GM19468 (cell line): ENCODE measurements at regions not wholly inside any gene's neighbourhood (a gene's known extent, or its start where the extent isn't known, plus 50 kb on each side); places are given as distances from the start of the nearest gene placed in this dataset.
"Not testable (repeated sequence)": the region's sequence is repeated elsewhere in the genome, so short reads cannot be mapped to it uniquely, and the experiment has no call there.

Source experiments
- ATAC-seq: cut with Tn5 transposase; IDR thresholded peaks from one replicate; pipeline ENCODE4 v1.9.1; 2021; ENCODE audit warnings: mild to moderate bottlenecking, moderate library complexity, moderate number of reproducible peaks; ENCODE audit not compliant: unreplicated experiment; ENCODE audit errors: extremely low read depth

DNA sequence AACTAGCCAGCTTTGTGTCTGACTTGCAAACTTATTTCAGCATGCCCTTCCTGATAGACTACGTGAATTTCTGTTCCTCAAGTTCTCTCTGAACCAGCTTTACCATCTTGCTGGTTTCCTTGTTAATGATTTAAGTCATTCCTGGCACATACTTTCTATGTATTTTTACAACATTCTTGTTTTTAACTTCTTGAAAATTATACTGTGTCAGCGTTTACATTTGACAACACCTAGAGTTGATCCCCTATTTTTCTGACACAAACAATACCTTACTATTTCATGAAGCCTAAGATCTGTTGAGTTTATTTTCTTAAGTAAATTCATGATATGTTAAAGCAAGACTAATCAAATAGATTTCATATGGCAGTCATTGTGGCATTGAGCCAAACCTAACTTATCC lies 686.3 kb downstream of the XPNPEP1 start:
- ATAC-seq, result no peak

- ATAC-seq, result not testable (repeated sequence)
Observed at GRCh38 chr10:109223533-109223932, 699.8 kb downstream of the XPNPEP1 start.

DNA sequence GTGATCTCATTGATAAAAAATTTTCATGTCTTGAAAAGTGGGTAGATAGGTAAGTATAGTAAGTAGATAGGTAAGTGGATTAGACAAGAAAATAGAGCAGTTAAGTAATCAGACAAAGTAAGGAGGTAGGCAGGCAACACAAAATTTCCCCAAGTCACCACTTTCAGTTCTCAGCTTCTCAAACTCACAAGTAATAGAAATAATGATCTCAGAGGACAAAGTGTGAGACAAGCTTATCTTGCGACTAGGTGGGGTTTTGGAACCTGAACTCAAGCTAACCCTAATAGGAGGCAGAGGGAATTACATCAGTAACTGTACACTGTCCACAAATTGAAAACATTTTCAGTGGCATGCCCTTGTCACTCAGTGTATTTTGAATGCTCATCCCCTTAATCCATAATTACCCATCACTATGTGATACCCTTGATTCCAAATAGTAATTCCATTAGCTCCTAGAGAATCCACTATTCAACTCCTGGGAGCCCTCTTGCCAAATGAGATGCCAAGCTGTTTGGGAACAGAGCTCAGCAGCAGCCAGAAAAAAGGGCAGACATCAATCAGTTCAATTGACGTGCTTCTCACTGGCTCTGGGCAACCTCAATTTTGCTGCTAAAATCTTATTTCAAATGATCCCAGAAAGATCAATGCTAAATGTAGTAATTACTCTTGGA lies 703.2 kb downstream of the XPNPEP1 start:
- ATAC-seq, result no peak

DNA sequence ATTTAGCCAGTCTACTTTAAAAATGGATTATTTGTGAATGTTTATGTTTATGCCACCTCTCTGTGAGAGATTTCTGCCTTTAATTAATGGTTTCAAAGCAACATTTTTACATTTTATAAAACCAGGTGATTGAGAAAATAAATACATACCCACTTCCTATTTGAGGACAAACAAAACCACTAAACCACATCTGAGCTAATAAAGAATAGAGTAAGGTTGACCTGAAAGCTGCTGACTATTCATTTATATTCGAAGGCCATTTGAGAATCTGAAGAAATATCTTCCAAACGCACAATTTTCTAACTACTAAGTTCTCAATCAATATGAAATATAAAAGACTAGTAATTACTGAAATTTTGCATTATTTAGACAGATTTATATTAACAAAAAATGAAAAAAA lies 705.1 kb downstream of the XPNPEP1 start:
- no peak for ATAC-seq

DNA sequence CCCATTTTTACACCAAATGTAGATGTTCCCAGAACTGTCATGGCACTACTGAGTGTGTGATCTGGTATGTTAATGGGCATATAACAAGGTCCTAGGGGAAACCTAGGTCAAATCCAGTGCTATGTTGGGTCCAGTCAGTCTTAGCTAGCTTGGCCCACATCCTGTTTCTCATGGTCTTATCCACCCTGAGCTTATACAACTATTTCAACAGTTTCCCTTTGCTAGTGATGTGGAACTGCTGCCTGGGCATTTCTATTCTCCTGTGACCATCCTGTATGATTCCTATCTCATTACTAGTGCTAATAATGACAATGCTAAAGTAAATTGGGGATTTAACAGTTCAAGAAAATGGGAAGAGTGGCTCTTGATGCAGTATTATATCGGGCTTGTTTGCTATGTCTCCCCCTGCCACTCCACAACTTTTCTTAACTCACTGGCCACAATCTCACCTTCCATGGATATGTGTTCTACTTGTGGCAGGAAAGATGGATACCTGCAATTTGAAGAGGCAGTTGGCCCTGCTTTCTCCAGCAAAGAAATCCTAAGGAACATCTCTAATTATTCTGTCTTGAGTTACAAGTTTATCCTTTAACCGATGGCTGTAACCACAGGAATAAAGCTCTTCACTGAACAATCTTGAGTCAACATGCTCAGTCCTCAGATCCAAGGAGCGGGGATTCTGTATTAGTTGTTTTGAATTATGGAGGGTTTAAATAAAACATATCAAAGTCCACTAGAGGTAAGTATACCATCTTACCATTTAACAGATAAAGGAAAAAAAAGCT lies 707.8 kb downstream of the XPNPEP1 start:
- no peak for ATAC-seq

GRCh38 chr10:109214891-109215290 lies 708.4 kb downstream of the XPNPEP1 start:
- not testable (repeated sequence) for ATAC-seq

GRCh38 chr10:109207361-109207760 lies 716.0 kb downstream of the XPNPEP1 start:
- no peak for ATAC-seq

DNA sequence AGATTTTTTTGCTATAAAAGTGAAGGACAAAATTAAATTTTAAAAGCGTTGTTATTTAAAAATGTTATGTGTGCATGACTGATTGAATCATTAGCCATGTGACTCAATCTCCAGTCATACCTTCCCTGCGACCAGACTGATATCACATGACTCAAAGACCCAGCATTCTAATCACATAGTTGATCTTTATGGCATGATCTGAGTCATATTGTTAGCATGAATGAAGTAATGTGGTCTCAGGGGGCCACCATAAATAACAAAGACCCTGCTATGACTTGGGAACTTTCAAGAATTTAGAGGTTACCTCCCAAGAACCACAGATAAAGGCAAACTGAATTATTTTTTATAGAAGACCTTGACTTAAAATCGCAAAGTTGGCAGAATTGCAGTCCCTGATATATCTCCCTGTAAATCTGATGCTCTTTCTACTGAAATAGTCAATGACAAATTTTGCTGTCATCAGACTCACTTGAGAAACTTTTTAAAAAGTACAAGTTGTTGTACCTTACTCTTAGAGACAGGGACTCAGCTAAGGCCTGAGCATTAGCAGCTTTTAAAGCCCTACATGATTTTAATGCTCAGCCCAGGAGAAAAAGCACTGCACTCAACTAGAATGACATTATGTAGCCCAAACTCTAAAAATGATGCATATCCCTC lies 717.3 kb downstream of the XPNPEP1 start:
- no peak for ATAC-seq

GRCh38 chr10:109203646-109204353 lies 719.5 kb downstream of the XPNPEP1 start:
- no peak for ATAC-seq

DNA sequence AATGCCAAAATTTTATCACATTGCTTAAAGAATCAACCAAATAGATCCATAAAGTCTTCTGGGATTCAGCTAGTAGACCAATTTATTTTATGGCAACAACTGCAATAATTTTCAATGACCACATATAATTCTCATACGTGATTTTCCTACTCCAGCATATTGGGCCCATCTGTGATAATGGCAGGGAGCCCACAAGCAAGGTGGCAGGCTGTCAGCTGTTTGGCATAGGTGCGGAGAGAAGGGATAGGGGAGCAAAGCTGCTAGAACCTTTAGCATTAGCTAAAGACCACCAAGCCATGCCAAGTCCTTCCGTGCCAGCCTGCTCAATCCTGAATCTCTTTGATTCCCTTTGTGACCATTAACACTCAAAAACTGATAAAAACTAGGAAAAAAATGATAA lies 721.2 kb downstream of the XPNPEP1 start:
- ATAC-seq, result no peak

GRCh38 chr10:109200646-109201045 lies 722.7 kb downstream of the XPNPEP1 start:
- no peak for ATAC-seq

DNA sequence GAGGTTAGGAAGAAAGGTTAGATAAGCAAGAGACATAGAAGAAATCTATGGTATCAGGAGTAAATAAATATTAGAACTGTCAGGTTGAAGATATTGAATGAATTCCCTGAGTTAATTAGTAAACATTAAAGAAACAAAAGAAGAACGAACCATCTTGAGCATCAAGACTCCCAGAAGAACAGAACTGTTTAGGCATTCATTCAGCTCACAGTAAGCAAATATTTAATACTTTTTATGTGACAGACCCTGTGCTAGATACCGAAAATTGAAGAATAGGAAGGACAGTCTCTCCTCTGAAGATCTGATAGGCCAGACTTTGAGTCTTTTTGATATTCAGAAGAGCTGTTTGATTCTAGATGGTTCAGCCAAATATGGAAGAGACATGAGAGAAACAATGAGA lies 731.5 kb downstream of the XPNPEP1 start:
- no peak for ATAC-seq

- no peak for ATAC-seq
Observed at GRCh38 chr10:109191341-109191740, 732.0 kb downstream of the XPNPEP1 start.

- ATAC-seq, result no peak
Observed at GRCh38 chr10:109187677-109188076, 735.6 kb downstream of the XPNPEP1 start.

GRCh38 chr10:109183366-109183765 lies 739.9 kb downstream of the XPNPEP1 start:
- ATAC-seq, result no peak

DNA sequence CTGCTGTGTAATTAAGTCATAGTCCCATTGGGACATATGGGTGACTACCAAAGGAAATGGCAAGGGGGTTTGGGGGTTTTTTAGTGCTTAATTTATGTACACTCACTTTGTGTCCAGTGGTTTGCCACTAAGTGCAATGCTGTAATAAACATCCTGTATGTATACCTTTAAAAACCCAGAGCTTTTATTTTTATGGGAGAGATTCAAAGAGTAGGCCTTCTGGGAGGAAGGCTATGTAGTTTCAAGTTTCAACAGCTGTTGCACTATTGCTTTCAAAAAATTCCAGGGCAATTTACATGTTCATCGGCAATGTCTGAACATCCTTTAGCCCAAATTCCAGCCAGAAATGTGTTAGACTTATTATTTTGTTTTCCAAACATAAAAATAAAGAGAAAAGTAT lies 744.7 kb downstream of the XPNPEP1 start:
- no peak for ATAC-seq

DNA sequence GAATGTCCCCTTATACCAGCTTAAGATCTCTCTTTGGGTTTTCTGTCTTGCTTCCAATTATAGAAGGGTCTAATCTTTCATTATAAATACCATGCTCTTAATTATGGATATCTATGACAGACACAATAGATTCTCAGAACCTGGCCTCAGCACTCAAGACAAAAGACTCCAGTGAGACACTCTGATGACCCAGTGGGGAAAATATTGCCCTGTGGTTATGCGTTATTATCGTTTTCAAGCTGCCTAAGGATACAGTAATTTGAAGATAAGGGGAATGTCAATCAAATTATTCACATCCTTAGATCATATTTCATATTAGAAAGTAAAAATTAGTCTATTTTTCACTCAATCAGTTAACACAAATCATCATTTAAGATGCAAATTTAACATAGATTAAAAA lies 748.8 kb downstream of the XPNPEP1 start:
- no peak for ATAC-seq

GRCh38 chr10:109173937-109174336 lies 749.4 kb downstream of the XPNPEP1 start:
- ATAC-seq, result no peak

DNA sequence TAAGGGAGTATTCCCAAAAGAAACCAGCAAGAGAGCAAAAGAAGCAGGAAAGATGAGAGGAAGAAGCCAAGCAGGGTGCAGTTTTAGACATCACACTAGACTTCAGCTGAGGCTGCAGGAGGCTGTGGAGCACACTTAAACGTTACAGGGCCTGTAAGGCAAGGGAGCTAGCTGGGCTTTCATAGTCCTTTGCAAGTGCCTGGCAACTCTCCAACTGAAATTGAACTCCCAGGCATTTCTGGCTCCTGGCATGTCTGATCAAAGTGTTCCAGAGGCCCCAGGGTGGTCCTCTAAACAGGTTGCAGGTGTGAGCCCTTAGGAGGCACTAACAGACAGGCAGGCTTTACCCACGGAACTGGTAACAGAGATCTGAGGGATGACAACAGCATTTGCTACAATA lies 750.2 kb downstream of the XPNPEP1 start:
- no peak for ATAC-seq

DNA sequence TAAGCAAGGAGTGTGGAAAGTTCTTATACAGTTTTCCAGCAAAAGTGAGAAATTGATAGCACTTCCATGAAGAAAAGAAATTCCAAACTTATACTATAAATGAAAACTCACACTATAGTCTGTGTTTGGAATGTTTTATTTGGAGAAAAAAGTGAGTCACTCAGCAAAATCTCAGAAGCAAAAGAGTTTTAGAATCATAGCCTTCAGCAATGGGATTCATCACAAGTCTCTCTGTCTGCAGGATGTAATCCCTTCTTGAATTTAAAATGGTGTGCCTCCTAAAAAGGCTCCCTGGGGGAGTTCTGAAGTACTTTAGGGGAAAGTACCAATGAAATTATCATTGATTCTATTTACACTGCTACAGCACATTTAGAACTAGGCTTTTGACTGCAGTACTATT lies 756.4 kb downstream of the XPNPEP1 start:
- no peak for ATAC-seq

GRCh38 chr10:109159351-109159750 lies 764.0 kb downstream of the XPNPEP1 start:
- ATAC-seq, result no peak
